ENCODE measurements at regions not wholly inside any gene's neighbourhood (a gene's known extent, or its start where the extent isn't known, plus 50 kb on each side); places are given as distances from the start of the nearest gene placed in this dataset.

- TF ChIP-seq, protein P1, sequence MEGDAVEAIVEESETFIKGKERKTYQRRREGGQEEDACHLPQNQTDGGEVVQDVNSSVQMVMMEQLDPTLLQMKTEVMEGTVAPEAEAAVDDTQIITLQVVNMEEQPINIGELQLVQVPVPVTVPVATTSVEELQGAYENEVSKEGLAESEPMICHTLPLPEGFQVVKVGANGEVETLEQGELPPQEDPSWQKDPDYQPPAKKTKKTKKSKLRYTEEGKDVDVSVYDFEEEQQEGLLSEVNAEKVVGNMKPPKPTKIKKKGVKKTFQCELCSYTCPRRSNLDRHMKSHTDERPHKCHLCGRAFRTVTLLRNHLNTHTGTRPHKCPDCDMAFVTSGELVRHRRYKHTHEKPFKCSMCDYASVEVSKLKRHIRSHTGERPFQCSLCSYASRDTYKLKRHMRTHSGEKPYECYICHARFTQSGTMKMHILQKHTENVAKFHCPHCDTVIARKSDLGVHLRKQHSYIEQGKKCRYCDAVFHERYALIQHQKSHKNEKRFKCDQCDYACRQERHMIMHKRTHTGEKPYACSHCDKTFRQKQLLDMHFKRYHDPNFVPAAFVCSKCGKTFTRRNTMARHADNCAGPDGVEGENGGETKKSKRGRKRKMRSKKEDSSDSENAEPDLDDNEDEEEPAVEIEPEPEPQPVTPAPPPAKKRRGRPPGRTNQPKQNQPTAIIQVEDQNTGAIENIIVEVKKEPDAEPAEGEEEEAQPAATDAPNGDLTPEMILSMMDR (conservative IDR thresholded peaks at IDR 0.05; ENCODE audit: low read depth, low read length), result no peak
These were observed 1259.5 kb upstream of the PIK3C3 start for GRCh38 chr18:40695526-40695925.

GRCh38 chr18:40692871-40693270 lies 1262.2 kb upstream of the PIK3C3 start:
- no peak overlapping the region for H3K4me3 ChIP-seq (ENCODE audit: low read depth, low read length)
- TF ChIP-seq, protein P1 (conservative IDR thresholded peaks at IDR 0.05; ENCODE audit: low read depth, low read length), result no peak
- DNase-seq (ENCODE audit: low read depth), result peak; percentile 60

More at GRCh38 chr18:40695526-40695925, 1259.5 kb upstream of the PIK3C3 start:
- no peak overlapping the region for H3K4me3 ChIP-seq (ENCODE audit: low read depth, low read length)
- no peak for DNase-seq (ENCODE audit: low read depth)

GRCh38 chr18:40690062-40690461 lies 1265.0 kb upstream of the PIK3C3 start:
- DNase-seq (ENCODE audit: low read depth), result no peak
- TF ChIP-seq, protein P1 (conservative IDR thresholded peaks at IDR 0.05; ENCODE audit: low read depth, low read length), result no peak
- H3K4me3 ChIP-seq (ENCODE audit: low read depth, low read length), result no peak overlapping the region

- peak; percentile 27 for DNase-seq (ENCODE audit: low read depth)
These were observed 1267.6 kb upstream of the PIK3C3 start for GRCh38 chr18:40687399-40687798.

DNA sequence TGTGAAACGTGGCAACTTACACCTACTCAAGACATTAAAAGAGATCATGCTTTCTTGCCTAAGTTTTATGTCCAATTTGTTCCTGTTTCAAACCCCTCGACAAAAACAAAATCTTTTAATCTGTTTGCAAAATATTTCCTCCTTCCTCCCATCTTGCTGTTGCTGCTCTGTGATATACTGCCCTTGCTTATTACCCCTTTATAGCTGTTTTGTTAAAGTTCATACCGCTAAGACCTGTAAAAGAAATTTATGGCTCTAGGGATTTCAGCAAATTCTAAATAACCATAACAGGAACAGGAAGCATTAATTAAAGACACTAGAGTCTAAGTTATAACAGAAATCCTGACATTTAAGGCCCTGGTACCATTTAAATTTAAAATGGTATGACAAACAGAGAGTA lies 1268.2 kb upstream of the PIK3C3 start:
- no peak overlapping the region for H3K4me3 ChIP-seq (ENCODE audit: low read depth, low read length)
- TF ChIP-seq, protein P1 (conservative IDR thresholded peaks at IDR 0.05; ENCODE audit: low read depth, low read length), result no peak
- no peak for DNase-seq (ENCODE audit: low read depth)

More at GRCh38 chr18:40687399-40687798, 1267.6 kb upstream of the PIK3C3 start:
- H3K4me3 ChIP-seq (ENCODE audit: low read depth, low read length), result no peak overlapping the region
- TF ChIP-seq, protein P1 (conservative IDR thresholded peaks at IDR 0.05; ENCODE audit: low read depth, low read length), result no peak

GRCh38 chr18:40685219-40685618 lies 1269.8 kb upstream of the PIK3C3 start:
- TF ChIP-seq, protein P1 (conservative IDR thresholded peaks at IDR 0.05; ENCODE audit: low read depth, low read length), result no peak
- no peak for DNase-seq (ENCODE audit: low read depth)
- H3K4me3 ChIP-seq (ENCODE audit: low read depth, low read length), result no peak overlapping the region

DNA sequence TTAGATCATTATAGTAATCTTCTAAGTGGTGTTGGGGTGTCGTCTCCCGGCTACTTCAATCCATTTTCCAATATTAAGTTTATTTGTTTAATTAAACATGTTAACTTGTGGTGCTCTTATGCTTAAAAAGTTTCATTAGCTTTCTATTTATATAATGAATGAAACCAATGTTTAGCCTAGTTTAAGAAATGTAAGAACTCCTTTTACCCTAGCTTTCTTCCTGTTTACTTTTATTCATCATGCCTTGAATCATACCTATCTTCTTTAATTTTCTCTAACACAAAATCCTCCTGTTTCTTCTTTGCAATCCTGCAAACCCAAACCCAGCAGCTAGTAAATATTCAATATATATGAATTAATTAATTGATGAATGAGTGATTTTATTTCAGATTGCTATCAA lies 1276.7 kb upstream of the PIK3C3 start:
- TF ChIP-seq, protein P1 (conservative IDR thresholded peaks at IDR 0.05; ENCODE audit: low read depth, low read length), result no peak

More for the DNA sequence above, 1276.7 kb upstream of the PIK3C3 start:
- no peak overlapping the region for H3K4me3 ChIP-seq (ENCODE audit: low read depth, low read length)
- DNase-seq (ENCODE audit: low read depth), result no peak
